GM10266 (cell line): ENCODE measurements at regions not wholly inside any gene's neighbourhood (a gene's known extent, or its start where the extent isn't known, plus 50 kb on each side); places are given as distances from the start of the nearest gene placed in this dataset.

Experiments used
- DNase-seq: peaks from one replicate; pipeline ENCODE4 v3.0.0; 2012; ENCODE audit errors: extremely low spot score
- CTCF ChIP-seq: IDR thresholded peaks from 2 replicates; pipeline ENCODE4 v1.5.1; 2012; ENCODE audit warnings: mild to moderate bottlenecking, low read depth; ENCODE audit not compliant: control insufficient read depth, insufficient read depth; ENCODE audit errors: missing control alignments

GRCh38 chr2:76639171-76639680 is 883.0 kb downstream of the LRRTM4 start:
- TF ChIP-seq CTCF: no peak

GRCh38 chr2:76633276-76633921 is 888.8 kb downstream of the LRRTM4 start:
- no peak for TF ChIP-seq CTCF
- DNase-seq: no peak

More at GRCh38 chr2:76639171-76639680, 883.0 kb downstream of the LRRTM4 start:
- no peak for DNase-seq

DNA sequence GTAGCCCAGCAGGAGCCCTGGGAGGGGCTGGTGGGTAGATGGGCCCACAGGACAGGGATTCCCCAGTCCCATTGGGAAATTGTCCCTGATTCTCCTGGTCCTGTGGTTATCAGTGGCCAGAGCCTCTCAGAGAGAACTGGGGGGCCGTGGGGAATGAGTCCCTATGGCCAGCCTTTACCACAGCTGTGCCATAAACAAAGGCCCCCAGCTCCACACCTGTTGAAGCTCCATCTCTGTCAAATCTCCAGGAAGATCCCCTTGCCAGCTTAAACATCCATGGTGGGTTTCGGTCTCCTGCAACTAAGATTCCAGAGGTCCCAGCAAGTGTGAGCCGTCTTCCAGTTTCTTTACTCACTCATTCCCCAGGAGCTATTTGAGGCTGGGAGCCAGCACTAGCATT is 897.1 kb downstream of the LRRTM4 start:
- no peak for DNase-seq
- no peak for TF ChIP-seq CTCF

- DNase-seq: no peak
- no peak for TF ChIP-seq CTCF
Observed at GRCh38 chr2:76613330-76613729, 902.6 kb upstream of the GCFC2 start.

- no peak for TF ChIP-seq CTCF
- DNase-seq: no peak
Observed at GRCh38 chr2:76612764-76613163, 902.0 kb upstream of the GCFC2 start.

DNA sequence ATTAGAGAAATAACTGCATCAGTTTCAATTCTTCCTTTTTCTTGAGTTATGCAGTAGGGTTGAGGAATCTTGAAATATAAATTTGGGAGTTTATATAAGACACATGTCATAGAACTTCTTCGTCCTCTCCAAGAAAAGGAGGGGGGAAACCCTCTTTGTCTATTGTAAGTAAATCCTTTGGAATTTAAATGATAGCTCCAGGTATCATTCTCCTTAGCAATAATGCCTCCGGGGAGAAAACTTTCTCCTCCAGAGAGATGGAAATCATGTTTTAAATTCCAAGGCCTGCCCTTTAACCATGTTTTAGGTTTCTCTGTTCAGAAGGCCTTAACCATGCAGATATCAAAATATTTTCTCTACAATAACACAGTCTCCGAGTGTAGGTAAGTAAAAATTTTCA is 899.7 kb upstream of the GCFC2 start:
- TF ChIP-seq CTCF: no peak
- no peak for DNase-seq

DNA sequence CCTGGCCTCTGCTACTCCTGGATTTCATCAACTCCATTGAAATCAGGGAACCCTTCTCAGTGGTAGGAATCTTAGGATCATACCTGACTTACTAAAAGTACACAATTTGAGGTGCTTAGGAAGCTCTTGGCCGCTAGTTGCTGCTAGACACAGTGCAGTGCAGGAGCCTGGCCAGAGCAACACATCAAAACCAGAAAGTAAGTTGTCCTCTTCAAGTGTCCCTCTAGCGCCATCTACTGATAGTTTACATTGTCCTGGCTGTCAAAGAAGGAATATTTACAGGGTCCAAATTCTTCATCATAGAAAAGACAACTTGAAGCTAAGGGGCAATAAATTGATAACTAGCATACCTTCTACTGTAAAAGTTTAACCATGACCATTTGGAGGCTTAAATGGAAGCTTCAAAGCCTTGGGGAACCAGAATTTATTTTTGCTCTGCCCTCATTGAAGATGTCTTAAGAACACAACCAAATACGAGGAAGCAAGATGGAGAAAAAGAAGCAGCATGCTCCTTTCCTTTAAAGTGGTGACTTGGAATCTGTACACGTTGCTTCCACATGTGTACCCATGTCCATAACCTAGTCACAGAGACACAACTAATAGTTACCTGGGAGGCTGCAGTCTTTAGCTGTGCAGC is 889.1 kb upstream of the GCFC2 start:
- TF ChIP-seq CTCF: peak; percentile 78
- peak; percentile 49 for DNase-seq
